ENCODE measurements at regions not wholly inside any gene's neighbourhood (a gene's known extent, or its start where the extent isn't known, plus 50 kb on each side); places are given as distances from the start of the nearest gene placed in this dataset.
"Not testable (repeated sequence)": the region's sequence is repeated elsewhere in the genome, so short reads cannot be mapped to it uniquely, and the experiment has no call there.

- no peak for DNase-seq
Measured at GRCh38 chr5:74459984-74460383, 180.5 kb downstream of the ENC1 start.

DNA sequence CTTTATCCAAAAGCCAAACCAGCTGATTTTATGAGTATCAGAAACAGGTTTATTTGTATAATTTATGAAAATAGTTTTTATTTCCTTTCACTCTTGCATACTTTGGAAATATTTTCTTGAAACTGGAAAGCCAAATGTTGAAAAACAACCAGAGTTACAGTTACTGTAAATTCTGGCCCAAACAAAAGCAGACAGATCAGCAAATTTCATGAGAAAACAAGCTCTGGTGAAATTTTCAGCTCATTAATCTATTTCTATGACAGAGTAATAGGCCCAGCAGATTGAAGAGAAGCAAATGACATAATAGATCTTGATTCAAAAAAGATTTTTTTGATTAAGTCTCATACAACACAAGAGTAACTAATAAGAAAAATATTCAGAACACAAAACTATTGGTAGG is 182.7 kb downstream of the ENC1 start:
- DNase-seq = no peak

DNA sequence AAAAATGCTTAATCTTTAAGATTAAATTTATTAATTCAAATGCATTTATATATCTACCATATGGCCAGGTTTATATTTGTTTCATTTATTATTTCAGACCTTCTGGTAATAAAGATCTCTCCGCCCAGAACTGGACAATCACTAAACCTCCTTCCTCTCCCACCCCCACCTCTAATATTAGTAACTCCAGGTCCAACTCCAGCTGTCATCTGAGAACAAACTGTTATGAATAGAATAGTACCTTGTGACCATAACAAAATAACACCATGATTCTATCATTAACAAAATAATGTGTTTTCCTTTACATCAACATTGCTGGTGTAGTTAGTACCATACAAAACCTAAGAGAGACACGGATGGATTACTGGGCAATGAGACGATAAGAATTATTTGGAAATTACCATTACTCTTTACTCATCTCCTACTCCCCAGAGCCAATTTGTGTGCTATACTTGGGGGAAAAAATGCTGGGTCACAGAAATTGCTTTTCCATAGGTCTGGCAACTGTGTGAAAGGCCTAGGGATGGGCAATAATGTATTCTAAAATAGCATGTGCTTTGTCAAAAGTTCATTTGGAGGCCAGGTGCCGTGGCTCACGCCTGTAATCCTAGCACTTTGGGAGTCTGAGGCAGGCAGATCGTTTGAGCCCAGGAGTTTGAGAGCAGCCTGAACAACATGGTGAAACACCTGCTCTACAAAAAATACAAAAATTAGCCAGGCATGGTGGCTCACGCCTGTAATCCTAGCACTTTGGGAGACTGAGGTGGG is 186.1 kb downstream of the ENC1 start:
- no peak for DNase-seq

DNA sequence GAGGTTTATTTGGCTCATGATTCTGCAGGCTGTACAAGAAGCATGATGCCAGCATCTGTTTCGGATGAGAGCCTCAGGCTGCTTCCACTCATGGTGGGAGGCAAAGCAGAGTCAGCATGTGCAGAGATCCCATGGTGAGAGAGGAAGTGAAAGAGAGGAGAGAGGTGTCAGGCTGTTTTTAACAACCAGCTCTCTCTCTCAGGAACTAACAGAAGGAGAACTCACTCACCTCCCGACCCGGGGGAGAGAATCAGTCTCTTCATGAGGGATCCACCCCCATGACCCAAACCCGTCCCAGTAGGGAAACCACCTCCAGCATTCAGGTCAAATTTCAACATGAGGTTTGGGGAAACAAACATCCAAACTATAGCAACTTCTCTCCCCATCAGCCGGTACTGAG is 187.7 kb downstream of the ENC1 start:
- DNase-seq = no peak

DNA sequence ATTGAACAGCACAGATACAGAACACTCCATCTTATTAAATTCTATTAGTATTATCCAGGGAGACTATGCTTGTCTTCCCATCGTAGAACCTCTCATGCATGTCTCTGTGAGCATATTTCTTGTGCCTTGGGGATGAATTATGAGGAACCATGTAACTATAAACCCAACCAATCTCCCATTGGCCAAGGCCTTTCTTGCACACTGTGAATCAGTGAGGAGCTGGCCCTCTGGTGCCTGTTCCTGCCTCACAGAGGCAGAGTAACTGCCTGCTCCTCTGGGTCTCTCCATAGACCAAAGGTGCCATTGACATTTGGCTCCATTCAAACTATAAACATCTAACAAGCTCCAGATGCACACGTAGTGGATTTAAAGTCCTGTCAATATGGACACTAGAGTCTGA is 190.4 kb downstream of the ENC1 start:
- DNase-seq = no peak

GRCh38 chr5:74446725-74447241 is 193.7 kb downstream of the ENC1 start:
- DNase-seq = no peak

GRCh38 chr5:74442466-74442865 is 198.1 kb downstream of the ENC1 start:
- DNase-seq = no peak

- no peak for DNase-seq
Measured at GRCh38 chr5:74441616-74442015, 198.9 kb downstream of the ENC1 start.

DNA sequence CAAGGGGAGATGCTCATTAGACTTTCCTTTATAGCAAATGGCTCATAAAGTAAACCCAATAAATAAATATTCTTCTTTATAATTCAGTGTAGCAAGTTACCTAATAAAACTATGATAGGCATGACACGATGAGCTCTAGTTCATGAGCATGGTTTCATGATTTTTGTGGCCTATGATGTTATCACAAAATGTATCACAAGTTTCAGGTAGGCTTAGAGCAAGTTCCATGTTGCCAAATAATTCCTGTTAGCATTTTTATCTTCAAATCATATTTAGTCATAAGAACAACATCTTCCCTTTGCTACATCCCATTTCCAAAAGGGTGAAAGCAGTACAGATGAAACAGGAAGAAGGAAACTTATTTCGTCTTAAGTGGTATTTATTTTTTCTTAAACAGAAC is 200.2 kb downstream of the ENC1 start:
- no peak for DNase-seq

DNA sequence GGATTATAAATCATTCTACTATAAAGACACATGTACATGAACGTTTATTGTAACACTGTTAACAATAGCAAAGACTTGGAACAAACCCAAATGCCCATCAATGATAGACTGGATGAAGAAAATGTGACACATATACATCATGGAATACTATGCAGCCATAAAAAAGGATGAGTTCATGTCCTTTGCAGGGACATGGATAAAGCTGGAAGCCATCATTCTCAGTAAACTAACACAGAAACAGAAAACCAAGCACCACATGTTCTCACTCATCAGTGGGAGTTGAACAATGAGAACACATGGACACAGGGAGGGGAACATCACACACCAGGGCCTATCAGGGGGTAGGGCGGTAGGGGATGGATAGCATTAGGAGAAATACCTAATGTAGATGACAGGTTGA is 202.7 kb downstream of the ENC1 start:
- not testable (repeated sequence) for DNase-seq

DNA sequence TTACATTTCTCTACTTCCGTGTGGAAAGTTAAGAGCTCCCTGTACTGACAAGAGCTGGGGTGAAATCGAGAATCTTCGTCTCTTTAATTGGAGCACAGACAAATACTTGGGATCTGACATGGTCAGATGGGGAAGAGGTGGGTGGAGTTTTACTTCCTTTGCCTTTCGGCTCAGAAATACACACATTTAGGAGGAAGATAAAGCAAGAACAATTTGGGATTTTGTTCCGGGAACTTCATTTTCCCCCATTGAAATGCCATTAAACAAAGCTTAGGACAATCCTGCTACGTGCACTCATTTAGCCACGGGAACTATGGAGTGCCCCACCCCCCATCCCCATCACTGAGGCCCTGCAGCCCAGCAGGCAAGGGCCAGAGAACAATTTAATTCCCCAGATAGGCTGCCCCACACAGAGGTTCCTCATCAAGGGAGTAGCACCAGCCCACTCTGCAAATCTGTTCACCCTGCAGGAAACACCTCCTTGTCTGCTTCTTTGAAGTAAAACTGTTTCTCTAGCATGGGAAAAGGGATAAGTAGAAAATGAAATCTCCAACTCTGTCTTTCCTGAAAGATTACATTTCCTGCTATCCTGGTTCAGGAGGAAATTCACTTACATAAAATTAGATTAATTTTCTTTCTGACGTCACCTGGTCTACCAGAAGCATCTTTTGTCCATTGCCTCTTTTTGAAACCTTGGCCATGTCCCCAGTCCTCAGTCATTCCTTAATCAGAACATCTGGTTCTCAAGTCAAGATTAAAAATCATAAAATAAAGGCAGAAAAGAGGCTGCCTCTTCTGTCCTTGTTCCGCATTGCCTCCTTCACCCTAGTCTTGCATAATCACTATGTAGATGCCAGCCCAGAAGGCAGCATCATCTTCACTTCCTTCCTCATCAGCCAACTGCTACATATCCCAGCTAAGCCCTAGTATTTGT is 206.4 kb downstream of the ENC1 start:
- DNase-seq = no peak

GRCh38 chr5:74433255-74433895 is 207.2 kb downstream of the ENC1 start:
- DNase-seq = no peak

GRCh38 chr5:74432721-74433120 is 207.8 kb downstream of the ENC1 start:
- no peak for DNase-seq

DNA sequence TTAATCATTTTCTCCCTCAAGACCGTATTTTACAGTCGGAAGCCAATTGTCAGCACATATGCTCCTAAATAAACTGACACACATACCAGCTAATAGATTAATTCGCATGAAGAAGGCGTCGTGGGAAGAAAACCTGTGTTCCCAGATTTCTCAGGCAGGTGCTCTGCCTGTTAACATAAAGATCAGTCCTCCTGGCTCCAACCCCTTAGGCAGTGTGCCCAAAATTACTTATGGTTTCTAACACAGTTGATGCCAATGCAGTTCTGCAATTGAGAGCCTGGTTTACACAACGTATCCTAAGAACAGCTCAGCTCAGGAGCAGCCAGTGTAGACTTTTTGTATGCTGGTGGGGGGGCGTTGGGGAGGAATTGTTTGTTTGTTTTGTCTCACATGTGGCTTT is 208.3 kb downstream of the ENC1 start:
- DNase-seq = peak; percentile 47

GRCh38 chr5:74431290-74431669 is 209.2 kb downstream of the ENC1 start:
- DNase-seq = no peak

GRCh38 chr5:74430631-74431289 is 209.8 kb downstream of the ENC1 start:
- DNase-seq = no peak

DNA sequence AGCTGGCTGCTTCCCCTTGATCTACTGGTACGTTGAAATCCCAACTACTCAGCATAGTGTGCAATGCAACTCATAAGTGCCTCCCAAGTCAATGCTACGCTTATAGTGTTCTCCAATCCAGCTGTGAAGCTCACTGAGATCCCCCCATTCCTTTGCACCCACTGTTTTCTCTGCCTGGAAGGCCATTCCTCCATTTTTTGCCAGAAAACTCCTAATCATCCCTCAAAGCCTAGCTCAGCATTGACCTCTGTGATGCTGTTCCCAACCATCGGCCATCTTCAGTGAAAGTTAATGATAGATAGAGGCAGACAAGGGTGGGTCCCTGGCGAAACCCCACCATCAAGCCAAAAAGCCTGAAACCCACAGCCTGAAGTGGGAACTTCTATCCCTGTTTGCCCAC is 211.0 kb downstream of the ENC1 start:
- DNase-seq = no peak

- DNase-seq = no peak
Measured at GRCh38 chr5:74428876-74429275, 211.7 kb downstream of the ENC1 start.

- DNase-seq = no peak
Measured at GRCh38 chr5:74428275-74428674, 212.3 kb downstream of the ENC1 start.

- DNase-seq = peak; percentile 3
Measured at GRCh38 chr5:74426506-74426905, 214.0 kb downstream of the ENC1 start.

GRCh38 chr5:74424162-74424868 is 216.2 kb downstream of the ENC1 start:
- no peak for DNase-seq

- no peak for DNase-seq
Measured at GRCh38 chr5:74423383-74423782, 217.1 kb downstream of the ENC1 start.
